ENCODE measurements at regions not wholly inside any gene's neighbourhood (a gene's known extent, or its start where the extent isn't known, plus 50 kb on each side); places are given as distances from the start of the nearest gene placed in this dataset.

DNA sequence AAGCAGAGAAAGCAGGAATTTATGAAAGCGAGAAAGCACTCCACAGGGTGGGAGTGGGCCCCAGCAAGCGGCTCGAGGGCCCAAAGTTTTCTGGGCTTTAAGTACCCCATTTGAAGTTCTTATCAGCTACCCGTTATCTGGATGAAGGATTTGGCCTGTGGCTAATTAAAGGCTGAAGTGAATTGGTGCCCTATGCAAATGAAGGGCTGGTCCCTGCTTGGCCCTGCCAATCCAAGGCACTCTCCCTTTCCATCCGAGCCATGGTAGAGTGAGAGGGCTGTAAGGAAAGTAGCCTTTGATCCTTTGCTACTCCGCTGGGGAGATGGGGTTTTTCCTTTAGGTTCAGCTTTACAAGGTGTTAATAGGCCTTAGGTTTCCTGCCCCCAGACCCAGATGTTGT lies 469.3 kb upstream of the CFAP20DC start:
- H3K4me3 ChIP-seq, result no peak overlapping the region
- DNase-seq (ENCODE audit: low read depth in 1 of 2, low spot score in 1 of 2), result no peak
- H3K27me3 ChIP-seq, result no peaks in the 10 kb centered on the region
- peaks cover 9% of the 10 kb centered on the region for H3K4me1 ChIP-seq (ENCODE audit: low read depth)
- no peak overlapping the region for H3K27ac ChIP-seq
- no peaks in the 10 kb centered on the region for H3K9me3 ChIP-seq (ENCODE audit: low read depth)
- no peaks in the 10 kb centered on the region for H3K36me3 ChIP-seq
- TF ChIP-seq, protein P1, sequence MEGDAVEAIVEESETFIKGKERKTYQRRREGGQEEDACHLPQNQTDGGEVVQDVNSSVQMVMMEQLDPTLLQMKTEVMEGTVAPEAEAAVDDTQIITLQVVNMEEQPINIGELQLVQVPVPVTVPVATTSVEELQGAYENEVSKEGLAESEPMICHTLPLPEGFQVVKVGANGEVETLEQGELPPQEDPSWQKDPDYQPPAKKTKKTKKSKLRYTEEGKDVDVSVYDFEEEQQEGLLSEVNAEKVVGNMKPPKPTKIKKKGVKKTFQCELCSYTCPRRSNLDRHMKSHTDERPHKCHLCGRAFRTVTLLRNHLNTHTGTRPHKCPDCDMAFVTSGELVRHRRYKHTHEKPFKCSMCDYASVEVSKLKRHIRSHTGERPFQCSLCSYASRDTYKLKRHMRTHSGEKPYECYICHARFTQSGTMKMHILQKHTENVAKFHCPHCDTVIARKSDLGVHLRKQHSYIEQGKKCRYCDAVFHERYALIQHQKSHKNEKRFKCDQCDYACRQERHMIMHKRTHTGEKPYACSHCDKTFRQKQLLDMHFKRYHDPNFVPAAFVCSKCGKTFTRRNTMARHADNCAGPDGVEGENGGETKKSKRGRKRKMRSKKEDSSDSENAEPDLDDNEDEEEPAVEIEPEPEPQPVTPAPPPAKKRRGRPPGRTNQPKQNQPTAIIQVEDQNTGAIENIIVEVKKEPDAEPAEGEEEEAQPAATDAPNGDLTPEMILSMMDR (IDR thresholded peaks at IDR 0.05; ENCODE audit: low read depth, low read length), result no peak

DNA sequence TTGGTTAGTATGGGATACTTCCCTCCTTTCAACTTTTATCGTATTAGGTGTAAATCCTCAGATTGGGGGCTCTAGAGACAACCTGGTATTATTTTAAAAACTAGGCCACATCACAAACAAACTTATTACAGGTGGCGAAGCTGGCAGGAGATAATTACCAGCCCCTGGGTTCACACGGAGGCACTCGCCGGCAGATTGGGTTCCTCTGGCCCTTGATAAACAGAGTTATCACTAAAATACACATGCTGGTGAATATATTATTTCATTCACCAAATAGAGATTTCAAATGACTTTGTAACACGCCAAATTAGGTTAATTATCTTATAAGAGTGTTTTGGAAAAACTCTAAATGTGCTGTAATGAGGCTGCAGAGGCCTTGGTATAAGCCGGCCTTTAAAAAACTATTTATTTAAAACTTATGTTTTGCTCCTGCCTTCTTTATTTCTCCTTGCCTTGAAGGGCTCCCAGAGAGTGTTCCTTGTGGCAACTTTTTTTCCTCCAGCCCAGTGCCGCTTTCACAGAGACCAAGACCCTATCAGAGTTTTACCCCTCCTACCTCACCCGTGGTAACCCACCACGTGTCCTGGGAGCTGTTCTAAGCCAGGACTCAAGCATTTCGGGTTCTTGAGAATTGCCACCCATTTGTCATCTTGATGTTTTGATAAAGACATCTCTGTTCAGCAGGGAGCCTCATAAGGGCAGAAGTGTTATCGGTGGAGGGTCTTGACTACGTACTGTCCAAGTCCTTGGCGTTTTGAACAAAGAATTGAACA lies 468.6 kb upstream of the CFAP20DC start:
- H3K27ac ChIP-seq, result no peak overlapping the region
- H3K9me3 ChIP-seq (ENCODE audit: low read depth), result no peaks in the 10 kb centered on the region
- H3K4me3 ChIP-seq, result no peak overlapping the region
- no peaks in the 10 kb centered on the region for H3K36me3 ChIP-seq
- no peaks in the 10 kb centered on the region for H3K27me3 ChIP-seq
- DNase-seq (ENCODE audit: low read depth in 1 of 2, low spot score in 1 of 2), result no peak
- peaks cover 9% of the 10 kb centered on the region for H3K4me1 ChIP-seq (ENCODE audit: low read depth)
- TF ChIP-seq, protein P1 (IDR thresholded peaks at IDR 0.05; ENCODE audit: low read depth, low read length), result no peak

DNA sequence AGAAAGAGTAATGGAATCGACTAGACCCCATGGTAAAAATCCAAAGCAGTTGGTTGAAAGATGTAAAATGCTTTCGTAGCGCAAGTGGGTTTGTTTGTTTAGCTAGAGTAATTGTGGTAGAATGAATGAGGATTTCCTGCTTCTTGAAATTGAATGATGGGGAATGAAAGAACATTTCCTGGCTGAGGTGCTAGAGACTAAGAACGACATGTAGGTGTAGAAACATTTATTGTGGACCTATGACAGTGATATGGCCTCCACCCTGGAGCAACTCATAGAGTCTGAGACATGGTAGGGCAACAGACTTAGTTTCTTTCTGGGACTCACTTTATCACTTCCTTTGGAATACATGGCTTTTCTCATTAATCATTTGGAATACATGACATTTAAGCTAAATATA lies 467.6 kb upstream of the CFAP20DC start:
- TF ChIP-seq, protein P1 (IDR thresholded peaks at IDR 0.05; ENCODE audit: low read depth, low read length), result no peak
- no peak overlapping the region for H3K27ac ChIP-seq
- H3K4me3 ChIP-seq, result no peak overlapping the region

DNA sequence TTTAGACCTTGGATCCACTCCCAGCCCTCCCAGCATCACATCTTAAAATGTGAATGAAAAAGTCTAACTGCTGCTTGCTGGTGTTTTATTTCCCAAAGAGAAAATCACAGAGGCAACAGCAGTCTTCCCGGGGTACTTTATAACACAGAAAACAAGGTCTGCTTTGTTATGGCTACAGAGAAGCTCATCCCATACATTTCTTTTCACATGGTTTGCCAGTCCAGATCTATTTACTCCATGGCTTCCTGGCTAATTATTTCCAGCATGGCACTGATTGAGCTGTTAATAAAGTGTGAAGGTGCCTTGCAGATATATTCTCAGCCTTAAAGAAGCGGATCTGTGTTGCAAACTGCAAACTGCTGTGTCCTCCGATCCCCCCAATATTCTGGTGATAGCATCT lies 466.1 kb upstream of the CFAP20DC start:
- no peak for DNase-seq (ENCODE audit: low read depth in 1 of 2, low spot score in 1 of 2)
- Histone ChIP-seq H3K4me3 (no peak overlapping the region), H3K36me3 (no peaks in the 10 kb centered on the region), H3K27ac (no peak overlapping the region), H3K9me3 (ENCODE audit: low read depth) (no peaks in the 10 kb centered on the region), H3K4me1 (ENCODE audit: low read depth) (peaks cover 9% of the 10 kb centered on the region), H3K27me3 (no peaks in the 10 kb centered on the region)
- TF ChIP-seq, protein P1 (IDR thresholded peaks at IDR 0.05; ENCODE audit: low read depth, low read length), result no peak

More for the DNA sequence above, 467.6 kb upstream of the CFAP20DC start:
- DNase-seq (ENCODE audit: low read depth in 1 of 2, low spot score in 1 of 2), result no peak
- Histone ChIP-seq H3K36me3 (no peaks in the 10 kb centered on the region), H3K9me3 (ENCODE audit: low read depth) (no peaks in the 10 kb centered on the region), H3K27me3 (no peaks in the 10 kb centered on the region), H3K4me1 (ENCODE audit: low read depth) (peaks cover 9% of the 10 kb centered on the region)

DNA sequence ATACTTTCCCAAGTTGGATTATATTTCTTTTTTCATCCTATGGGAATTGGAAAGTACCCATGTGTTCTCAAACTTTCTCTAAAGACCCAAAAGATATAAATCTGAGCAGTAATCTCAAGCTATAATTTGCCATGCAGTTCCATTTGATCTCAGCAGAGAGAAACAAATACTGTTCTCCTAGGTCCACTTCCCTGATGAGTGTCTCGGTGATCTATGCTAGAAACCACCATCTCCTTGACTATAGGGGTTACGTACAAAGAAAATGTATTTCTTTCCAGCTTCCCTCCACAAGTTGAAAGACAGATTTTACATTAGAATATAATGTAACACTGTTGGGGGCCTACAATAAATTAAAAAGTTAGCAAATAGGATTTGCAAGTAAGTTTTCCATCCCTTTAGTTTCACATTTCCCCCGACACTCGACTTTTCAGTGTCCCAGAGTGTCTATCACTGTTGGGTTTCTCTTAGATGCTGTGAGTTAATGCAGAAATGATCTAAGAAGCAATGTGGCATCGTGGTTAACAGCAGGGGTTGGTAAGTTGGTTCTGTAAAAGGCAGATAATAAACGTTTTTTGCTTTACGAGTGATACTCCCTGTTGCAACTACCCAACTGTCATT lies 465.1 kb upstream of the CFAP20DC start:
- TF ChIP-seq, protein P1 (IDR thresholded peaks at IDR 0.05; ENCODE audit: low read depth, low read length), result no peak
- no peak overlapping the region for H3K4me3 ChIP-seq
- no peaks in the 10 kb centered on the region for H3K36me3 ChIP-seq
- no peak for DNase-seq (ENCODE audit: low read depth in 1 of 2, low spot score in 1 of 2)
- peaks cover 9% of the 10 kb centered on the region for H3K4me1 ChIP-seq (ENCODE audit: low read depth)
- H3K27ac ChIP-seq, result no peak overlapping the region
- H3K27me3 ChIP-seq, result no peaks in the 10 kb centered on the region
- H3K9me3 ChIP-seq (ENCODE audit: low read depth), result no peaks in the 10 kb centered on the region

Measured in cardiac muscle cell (in vitro differentiated cells and primary cell).